ENCODE measurements at regions not wholly inside any gene's neighbourhood (a gene's known extent, or its start where the extent isn't known, plus 50 kb on each side); places are given as distances from the start of the nearest gene placed in this dataset.

DNA sequence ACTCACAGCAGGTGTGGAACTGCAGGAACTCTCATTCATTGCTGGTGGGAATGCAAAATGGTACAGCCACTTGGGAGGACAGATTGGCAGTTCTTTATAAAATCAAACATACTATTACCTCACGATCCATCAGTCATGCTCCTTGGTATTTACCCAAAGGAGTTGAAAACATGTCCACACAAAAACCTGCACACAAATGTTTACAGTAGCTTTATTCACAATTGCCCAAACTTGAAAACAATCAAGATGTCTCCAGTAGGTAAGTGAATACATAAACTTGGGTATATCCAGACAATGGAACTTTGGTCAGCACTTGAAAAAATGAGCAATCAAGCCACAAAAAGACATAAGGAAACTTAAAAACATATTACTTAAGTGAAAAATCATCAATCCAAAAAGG lies 215.5 kb downstream of the IRX1 start:
- TF ChIP-seq, protein P1, sequence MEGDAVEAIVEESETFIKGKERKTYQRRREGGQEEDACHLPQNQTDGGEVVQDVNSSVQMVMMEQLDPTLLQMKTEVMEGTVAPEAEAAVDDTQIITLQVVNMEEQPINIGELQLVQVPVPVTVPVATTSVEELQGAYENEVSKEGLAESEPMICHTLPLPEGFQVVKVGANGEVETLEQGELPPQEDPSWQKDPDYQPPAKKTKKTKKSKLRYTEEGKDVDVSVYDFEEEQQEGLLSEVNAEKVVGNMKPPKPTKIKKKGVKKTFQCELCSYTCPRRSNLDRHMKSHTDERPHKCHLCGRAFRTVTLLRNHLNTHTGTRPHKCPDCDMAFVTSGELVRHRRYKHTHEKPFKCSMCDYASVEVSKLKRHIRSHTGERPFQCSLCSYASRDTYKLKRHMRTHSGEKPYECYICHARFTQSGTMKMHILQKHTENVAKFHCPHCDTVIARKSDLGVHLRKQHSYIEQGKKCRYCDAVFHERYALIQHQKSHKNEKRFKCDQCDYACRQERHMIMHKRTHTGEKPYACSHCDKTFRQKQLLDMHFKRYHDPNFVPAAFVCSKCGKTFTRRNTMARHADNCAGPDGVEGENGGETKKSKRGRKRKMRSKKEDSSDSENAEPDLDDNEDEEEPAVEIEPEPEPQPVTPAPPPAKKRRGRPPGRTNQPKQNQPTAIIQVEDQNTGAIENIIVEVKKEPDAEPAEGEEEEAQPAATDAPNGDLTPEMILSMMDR (IDR thresholded peaks at IDR 0.05), result no peak
- TF ChIP-seq ZFX (IDR thresholded peaks at IDR 0.05; ENCODE audit: borderline replicate concordance), result no peak

Data from 22Rv1 (cell line).